Psoas muscle (tissue), 7 donors: ENCODE measurements at regions not wholly inside any gene's neighbourhood (a gene's known extent, or its start where the extent isn't known, plus 50 kb on each side); places are given as distances from the start of the nearest gene placed in this dataset.

Experiments
- ATAC-seq, 4 donors: fragments of 200-7000 bp; cut with Tn5 transposase; one replicate each; pipeline ENCODE4 v1.9.1; 2020; ENCODE audit warnings: moderate library complexity in 3 of 4, mild to moderate bottlenecking in 2 of 4
- DNase-seq, 2 donors: peaks; one replicate each; pipeline ENCODE4 v3.0.0-alpha.2; 2020
- H3K27ac ChIP-seq: fragments of 200-600 bp; one replicate; pipeline ENCODE4 v1.8.0; 2022
- H3K27me3 ChIP-seq, 3 donors: fragments of 200-600 bp in 1 of 3; one replicate each; pipeline versions ENCODE4 v1.6.1 to v1.8.0; 2013 to 2022; ENCODE audit warnings: low read length in 2 of 3, mild to moderate bottlenecking in 2 of 3, moderate library complexity in 1 of 3; ENCODE audit not compliant: insufficient read depth in 3 of 3
- H3K36me3 ChIP-seq, 2 donors: fragments of 200-600 bp in 1 of 2; one replicate each; pipeline versions ENCODE4 v1.6.1 to v1.8.0; 2013 to 2022; ENCODE audit warnings: low read depth in 1 of 2, mild to moderate bottlenecking in 1 of 2, moderate library complexity in 1 of 2; ENCODE audit not compliant: insufficient read depth in 1 of 2
- H3K4me1 ChIP-seq: fragments of 200-600 bp; one replicate; pipeline ENCODE4 v1.8.0; 2022
- H3K4me3 ChIP-seq: fragments of 200-600 bp; one replicate; pipeline ENCODE4 v1.8.0; 2022; ENCODE audit warnings: mild to moderate bottlenecking
- H3K9me3 ChIP-seq: fragments of 200-600 bp; one replicate; pipeline ENCODE4 v1.8.0; 2022
- WGBS, 3 donors: extraction: QIAGEN DNeasy Blood & Tissue Kit; methylation state at CpG; one replicate each; pipeline versions ENCODE4 v1.1.6 to v1.1.7; 2013; 5-methylcytosine and 5-hydroxymethylcytosine counted together
- intact Hi-C, 2 donors: fragments of 100-400 bp; cut with DNase I; formaldehyde crosslinking; loops; one replicate each; pipeline versions ENCODE4 v1.11.0 to v1.14.2; 2022
- TF ChIP-seq, protein P1 (sequence below): fragments of 200-600 bp; IDR thresholded peaks from one replicate; pipeline ENCODE4 v1.8.0; 2022; ENCODE audit warnings: antibody characterized with exemption
- donor health status: healthy with polysubstance abuse.
- donor health status: DM: no; HTN: no; CAD: no; lungs with moderate emphysema.
- donor health status: Bipolar disorder and iron deficiency.
- donor health status: healthy.
- donor health status: DM: yes; HTN: yes; CAD: no.
- donor health status: DM: no; HTN: no; CAD: no.
- donor health status: DM: yes; HTN: yes; CAD: no.

DNA sequence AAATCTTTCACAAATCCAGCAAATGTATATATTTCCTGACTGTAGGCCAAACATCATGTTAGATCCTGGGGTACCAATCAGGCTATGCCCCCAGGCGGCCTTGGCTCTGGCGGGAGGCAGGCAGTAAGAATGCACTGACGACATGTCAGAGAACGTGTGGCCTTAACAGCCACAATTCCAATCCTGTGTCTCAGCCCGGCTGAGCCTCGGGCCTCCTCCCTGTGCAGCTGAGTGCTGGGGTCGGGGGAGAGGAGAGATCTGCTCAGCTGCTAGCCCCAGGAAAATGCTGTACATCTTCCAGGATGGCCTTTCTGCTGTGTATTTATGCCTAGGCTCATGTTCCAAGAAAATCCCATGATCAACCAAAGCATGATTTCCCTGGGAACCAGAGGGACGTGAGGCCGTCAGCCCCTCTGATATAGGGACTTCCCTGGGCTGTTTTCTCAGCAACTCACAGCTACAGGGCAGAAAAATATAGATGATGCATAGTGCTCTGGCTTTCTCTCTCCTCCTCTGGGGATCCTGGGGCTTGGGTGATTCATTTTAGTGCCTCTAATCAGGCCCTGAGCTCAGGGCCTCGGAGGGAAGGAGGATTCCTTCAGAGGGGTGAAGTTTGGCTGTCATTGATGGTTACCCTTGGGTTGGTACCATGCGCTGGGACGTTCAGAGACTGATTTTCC, 604.0 kb downstream of the HS3ST4 start:
- Histone ChIP-seq H3K4me3 (no peak overlapping the region), H3K36me3 (no peaks in the 10 kb centered on the region), H3K9me3 (no peaks in the 10 kb centered on the region), H3K27me3 (no peaks in the 10 kb centered on the region), H3K27ac (no peak overlapping the region), H3K4me1 (no peaks in the 10 kb centered on the region)
- WGBS, 3 donors: 46 to 59% (median 48%) methylated on average over 12 of the region's 12 CpGs
- TF ChIP-seq, protein P1, sequence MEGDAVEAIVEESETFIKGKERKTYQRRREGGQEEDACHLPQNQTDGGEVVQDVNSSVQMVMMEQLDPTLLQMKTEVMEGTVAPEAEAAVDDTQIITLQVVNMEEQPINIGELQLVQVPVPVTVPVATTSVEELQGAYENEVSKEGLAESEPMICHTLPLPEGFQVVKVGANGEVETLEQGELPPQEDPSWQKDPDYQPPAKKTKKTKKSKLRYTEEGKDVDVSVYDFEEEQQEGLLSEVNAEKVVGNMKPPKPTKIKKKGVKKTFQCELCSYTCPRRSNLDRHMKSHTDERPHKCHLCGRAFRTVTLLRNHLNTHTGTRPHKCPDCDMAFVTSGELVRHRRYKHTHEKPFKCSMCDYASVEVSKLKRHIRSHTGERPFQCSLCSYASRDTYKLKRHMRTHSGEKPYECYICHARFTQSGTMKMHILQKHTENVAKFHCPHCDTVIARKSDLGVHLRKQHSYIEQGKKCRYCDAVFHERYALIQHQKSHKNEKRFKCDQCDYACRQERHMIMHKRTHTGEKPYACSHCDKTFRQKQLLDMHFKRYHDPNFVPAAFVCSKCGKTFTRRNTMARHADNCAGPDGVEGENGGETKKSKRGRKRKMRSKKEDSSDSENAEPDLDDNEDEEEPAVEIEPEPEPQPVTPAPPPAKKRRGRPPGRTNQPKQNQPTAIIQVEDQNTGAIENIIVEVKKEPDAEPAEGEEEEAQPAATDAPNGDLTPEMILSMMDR: no peak
- intact Hi-C loops: no loop called here
- ATAC-seq (no peak), DNase-seq (no peak)

DNA sequence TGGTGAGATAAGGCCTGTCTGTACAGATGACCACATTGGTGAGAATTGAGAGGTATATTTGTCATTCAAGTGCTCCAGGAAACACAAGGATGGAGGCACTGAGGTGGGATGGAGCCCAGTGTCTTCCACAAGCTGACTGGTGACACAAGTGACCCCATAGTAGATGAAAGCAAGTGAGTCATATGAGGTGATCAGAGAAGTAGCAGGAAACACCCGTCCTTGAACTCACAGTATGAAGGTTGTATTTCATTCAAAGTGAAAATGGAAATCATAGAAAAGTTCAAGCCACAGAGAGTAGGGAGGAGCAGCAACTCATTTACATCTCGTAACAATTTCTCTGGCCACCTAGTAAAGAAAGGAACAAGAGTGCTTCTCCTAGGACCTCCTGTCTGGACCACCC, 609.8 kb downstream of the HS3ST4 start:
- Histone ChIP-seq H3K4me1 (no peaks in the 10 kb centered on the region), H3K4me3 (no peak overlapping the region), H3K27ac (no peak overlapping the region), H3K27me3 (no peaks in the 10 kb centered on the region), H3K9me3 (no peaks in the 10 kb centered on the region), H3K36me3 (no peaks in the 10 kb centered on the region)
- no peak for DNase-seq
- TF ChIP-seq, protein P1: no peak
- intact Hi-C loops: no loop called here
- ATAC-seq: no peak
- WGBS, 3 donors: 54 to 72% (median 69%) methylated on average over 2 of the region's 2 CpGs

DNA sequence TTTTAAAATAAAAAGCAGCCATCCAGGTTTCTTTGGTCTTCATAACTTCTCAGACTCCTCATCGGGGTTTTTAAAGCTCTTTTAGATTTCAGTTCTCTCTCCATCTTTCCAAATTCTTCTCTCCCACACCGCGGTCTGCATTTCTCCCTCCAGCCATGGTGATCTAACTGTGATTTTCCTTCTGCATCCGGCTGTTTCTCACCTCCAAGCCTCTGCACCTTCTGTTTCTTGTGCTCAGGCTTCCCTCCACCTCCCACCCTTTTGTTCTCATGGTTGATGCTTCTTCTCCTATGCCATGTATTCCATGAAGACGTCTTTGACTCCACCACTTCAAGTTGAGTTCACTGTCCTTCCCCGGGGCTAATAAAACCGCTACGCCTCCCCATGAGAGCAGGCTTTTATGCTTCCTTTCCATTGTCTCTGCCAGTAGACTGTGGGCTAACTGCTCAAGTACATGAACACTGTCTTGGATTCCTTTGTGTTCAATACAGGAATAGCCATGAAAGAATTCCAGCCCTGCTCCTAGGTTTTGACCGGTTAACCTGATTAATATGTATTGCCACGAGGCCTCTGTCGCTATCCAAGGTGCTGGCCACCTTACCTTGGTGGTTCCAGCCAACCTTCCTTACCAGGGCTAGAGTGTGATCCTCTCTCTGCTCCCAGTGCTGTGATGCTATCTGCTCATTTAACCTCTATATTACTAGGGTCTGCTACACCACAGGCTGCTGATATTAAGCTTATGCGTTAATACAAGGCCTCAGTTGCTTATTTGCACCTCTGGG, 625.1 kb downstream of the HS3ST4 start:
- Histone ChIP-seq H3K4me3 (no peak overlapping the region), H3K27ac (no peak overlapping the region), H3K27me3 (no peaks in the 10 kb centered on the region), H3K9me3 (no peaks in the 10 kb centered on the region), H3K36me3 (no peaks in the 10 kb centered on the region), H3K4me1 (no peaks in the 10 kb centered on the region)
- WGBS, 3 donors: 63 to 66% (median 64%) methylated on average over 12 of the region's 12 CpGs
- intact Hi-C loops: no loop called here
- TF ChIP-seq, protein P1: no peak
- ATAC-seq (no peak), DNase-seq (no peak)

DNA sequence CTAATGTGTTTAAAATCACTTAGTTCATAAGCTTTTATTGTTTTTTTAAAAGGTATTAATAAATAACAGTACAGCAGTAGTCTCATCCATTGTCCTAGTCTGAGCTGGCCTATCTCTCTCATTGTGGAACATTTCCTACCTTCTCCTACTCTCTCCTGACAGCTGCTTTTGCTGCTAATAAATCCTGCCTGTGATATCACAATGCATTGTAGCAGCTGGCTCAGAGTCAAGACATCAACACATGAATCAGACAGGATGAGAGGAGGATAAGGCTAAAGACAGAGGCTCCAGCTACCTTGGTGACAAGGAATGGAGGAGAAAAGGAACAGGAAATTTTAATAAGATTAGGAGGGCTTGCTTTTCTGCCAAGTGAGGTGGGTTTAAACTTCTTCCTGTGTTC, 626.1 kb downstream of the HS3ST4 start:
- no peaks in the 10 kb centered on the region for H3K36me3 ChIP-seq
- no peaks in the 10 kb centered on the region for H3K4me1 ChIP-seq
- intact Hi-C loops: no loop called here
- no peak overlapping the region for H3K4me3 ChIP-seq
- H3K27ac ChIP-seq: no peak overlapping the region
- H3K27me3 ChIP-seq: no peaks in the 10 kb centered on the region
- no peak for ATAC-seq
- H3K9me3 ChIP-seq: no peaks in the 10 kb centered on the region
- DNase-seq: no peak
- TF ChIP-seq, protein P1: no peak
